Fibroblast of pulmonary artery (primary cell): ENCODE measurements at regions not wholly inside any gene's neighbourhood (a gene's known extent, or its start where the extent isn't known, plus 50 kb on each side); places are given as distances from the start of the nearest gene placed in this dataset.

Experiments
- DNase-seq: peaks from one replicate; pipeline ENCODE4 v3.0.0-alpha.2; 2010; ENCODE audit warnings: low read depth
- H3K4me3 ChIP-seq: replicated peaks from 2 replicates; pipeline ENCODE4 v1.5.1; 2011; ENCODE audit warnings: low read depth, mild to moderate bottlenecking, control low read depth, low read length, moderate library complexity
- CTCF ChIP-seq: IDR thresholded peaks from 2 replicates; pipeline ENCODE4 v1.5.1; 2011; ENCODE audit warnings: mild to moderate bottlenecking, control low read depth, low read length, inconsistent platforms; ENCODE audit errors: missing control alignments

GRCh38 chr9:120099065-120099464 is 480.9 kb downstream of the CDK5RAP2 start:
- DNase-seq = no peak
- H3K4me3 ChIP-seq = no peak overlapping the region
- TF ChIP-seq CTCF = no peak

GRCh38 chr9:120098584-120098983 is 481.4 kb downstream of the CDK5RAP2 start:
- TF ChIP-seq CTCF = no peak
- no peak overlapping the region for H3K4me3 ChIP-seq
- DNase-seq = no peak

- TF ChIP-seq CTCF = no peak
Measured at GRCh38 chr9:120091206-120091605, 488.8 kb downstream of the CDK5RAP2 start.

GRCh38 chr9:120080849-120081248 is 499.1 kb downstream of the CDK5RAP2 start:
- no peak for DNase-seq
- H3K4me3 ChIP-seq = no peak overlapping the region
- no peak for TF ChIP-seq CTCF

More at GRCh38 chr9:120091206-120091605, 488.8 kb downstream of the CDK5RAP2 start:
- no peak overlapping the region for H3K4me3 ChIP-seq
- no peak for DNase-seq

- TF ChIP-seq CTCF = no peak
- no peak for DNase-seq
- no peak overlapping the region for H3K4me3 ChIP-seq
Measured at GRCh38 chr9:120078112-120078511, 501.9 kb downstream of the CDK5RAP2 start.

GRCh38 chr9:120071760-120072159 is 508.2 kb downstream of the CDK5RAP2 start:
- no peak for DNase-seq
- no peak overlapping the region for H3K4me3 ChIP-seq
- TF ChIP-seq CTCF = no peak

- DNase-seq = no peak
- TF ChIP-seq CTCF = no peak
Measured at GRCh38 chr9:120066315-120066714, 513.7 kb downstream of the CDK5RAP2 start.

More at GRCh38 chr9:120066315-120066714, 513.7 kb downstream of the CDK5RAP2 start:
- no peak overlapping the region for H3K4me3 ChIP-seq
